ENCODE measurements at regions not wholly inside any gene's neighbourhood (a gene's known extent, or its start where the extent isn't known, plus 50 kb on each side); places are given as distances from the start of the nearest gene placed in this dataset.

- no peak for TF ChIP-seq SMC3 (conservative IDR thresholded peaks at IDR 0.05; ENCODE audit: poor library complexity)
- TF ChIP-seq MXI1 (conservative IDR thresholded peaks at IDR 0.05; ENCODE audit: poor library complexity, severe bottlenecking): no peak
- TF ChIP-seq EZH2 (IDR thresholded peaks at IDR 0.05; ENCODE audit: borderline replicate concordance, insufficient read depth, low read length, poor library complexity, severe bottlenecking): no peak
- no peak for TF ChIP-seq POLR2AphosphoS5 (IDR thresholded peaks at IDR 0.05)
- no peaks in the 10 kb centered on the region for H3K9me3 ChIP-seq (ENCODE audit: low read length)
- no peak overlapping the region for H3K27ac ChIP-seq (ENCODE audit: low read length)
- H4K20me1 ChIP-seq (ENCODE audit: insufficient read depth): no peaks in the 10 kb centered on the region
- peaks cover 22% of the 10 kb centered on the region for H3K79me2 ChIP-seq (replicated peaks; ENCODE audit: insufficient read depth, low read length)
- H3F3A ChIP-seq (ENCODE audit: insufficient read depth, low read length, poor library complexity, severe bottlenecking): no peaks in the 10 kb centered on the region
- H3K4me2 ChIP-seq (ENCODE audit: low read length): no peak overlapping the region
- H2AFZ ChIP-seq (ENCODE audit: low read depth, low read length): no peak overlapping the region
- no peak overlapping the region for H3K9ac ChIP-seq (ENCODE audit: low read length)
- H3K9me2 ChIP-seq (ENCODE audit: insufficient read depth, low read length): no peaks in the 10 kb centered on the region
- no peaks in the 10 kb centered on the region for H3K27me3 ChIP-seq (ENCODE audit: insufficient read depth, low read depth, low read length)
- no peak overlapping the region for H3K4me3 ChIP-seq (ENCODE audit: low read length)
- H3K36me3 ChIP-seq (ENCODE audit: insufficient read depth, low read length): peaks cover 5% of the 10 kb centered on the region
Measured at GRCh38 chr17:63258785-63259184, 187.3 kb downstream of the CYB561 start.

GRCh38 chr17:63262751-63263476, 183.2 kb downstream of the CYB561 start:
- no peaks in the 10 kb centered on the region for H3K9me2 ChIP-seq (ENCODE audit: insufficient read depth, low read length)
- H4K20me1 ChIP-seq (ENCODE audit: insufficient read depth): no peaks in the 10 kb centered on the region
- peaks cover 5% of the 10 kb centered on the region for H3K36me3 ChIP-seq (ENCODE audit: insufficient read depth, low read length)
- H3K4me2 ChIP-seq (ENCODE audit: low read length): no peak overlapping the region
- H3K4me3 ChIP-seq (ENCODE audit: low read length): no peak overlapping the region
- no peak overlapping the region for H3K9ac ChIP-seq (ENCODE audit: low read length)
- TF ChIP-seq POLR2AphosphoS5 (IDR thresholded peaks at IDR 0.05): no peak
- TF ChIP-seq REST (IDR thresholded peaks at IDR 0.05; ENCODE audit: borderline replicate concordance): no peak
- TF ChIP-seq SMC3 (conservative IDR thresholded peaks at IDR 0.05; ENCODE audit: poor library complexity): no peak
- TF ChIP-seq EP300 (conservative IDR thresholded peaks at IDR 0.05; ENCODE audit: poor library complexity, severe bottlenecking): no peak
- TF ChIP-seq MXI1 (conservative IDR thresholded peaks at IDR 0.05; ENCODE audit: poor library complexity, severe bottlenecking): no peak
- TF ChIP-seq EZH2 (IDR thresholded peaks at IDR 0.05; ENCODE audit: borderline replicate concordance, insufficient read depth, low read length, poor library complexity, severe bottlenecking): no peak
- TF ChIP-seq RAD21 (conservative IDR thresholded peaks at IDR 0.05): no peak
- TF ChIP-seq CTCF (IDR thresholded peaks at IDR 0.05; ENCODE audit: poor library complexity, severe bottlenecking): no peak
- no peak overlapping the region for H2AFZ ChIP-seq (ENCODE audit: low read depth, low read length)
- H3F3A ChIP-seq (ENCODE audit: insufficient read depth, low read length, poor library complexity, severe bottlenecking): no peaks in the 10 kb centered on the region
- H3K9me3 ChIP-seq (ENCODE audit: low read length): no peaks in the 10 kb centered on the region
- no peak overlapping the region for H3K27ac ChIP-seq (ENCODE audit: low read length)
- H3K79me2 ChIP-seq (replicated peaks; ENCODE audit: insufficient read depth, low read length): peaks cover 4% of the 10 kb centered on the region
- H3K27me3 ChIP-seq (ENCODE audit: insufficient read depth, low read depth, low read length): no peaks in the 10 kb centered on the region
